NCI-H526 (cell line): ENCODE measurements at regions not wholly inside any gene's neighbourhood (a gene's known extent, or its start where the extent isn't known, plus 50 kb on each side); places are given as distances from the start of the nearest gene placed in this dataset.
"Not testable (repeated sequence)": the region's sequence is repeated elsewhere in the genome, so short reads cannot be mapped to it uniquely, and the experiment has no call there.

ENCODE experiments used
- DNase-seq, 2 experiments: peaks; one replicate each; lab custom pipeline; 2025; lab: John Stamatoyannopoulos, UW

- not testable (repeated sequence) for DNase-seq
These were observed 363.9 kb upstream of the NPAP1 start for GRCh38 chr15:24311692-24312091.

- not testable (repeated sequence) for DNase-seq
These were observed 359.2 kb upstream of the NPAP1 start for GRCh38 chr15:24316326-24316725.

- DNase-seq, result no peak
These were observed 356.6 kb upstream of the NPAP1 start for GRCh38 chr15:24318981-24319380.

DNA sequence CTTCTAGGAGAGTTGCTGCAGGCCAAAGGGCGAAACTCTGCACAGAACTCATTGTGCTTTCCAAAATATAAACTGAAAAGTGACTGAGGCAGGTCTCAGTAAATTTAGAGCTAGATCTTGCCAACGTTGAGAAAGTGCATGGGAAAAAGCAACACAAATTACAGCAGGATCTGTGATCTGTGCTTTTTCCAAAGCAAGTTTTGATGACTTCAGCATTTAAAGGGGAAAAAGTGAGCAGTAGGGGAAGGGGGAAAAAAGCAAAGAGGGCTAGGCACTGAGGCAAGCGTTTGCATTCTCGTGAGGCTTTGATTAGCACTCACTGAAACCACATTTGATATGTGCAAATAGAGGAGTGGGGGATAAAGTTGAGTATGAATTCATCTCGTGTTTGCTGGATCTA is 351.5 kb upstream of the NPAP1 start:
- not testable (repeated sequence) for DNase-seq

- DNase-seq, result not testable (repeated sequence)
These were observed 349.1 kb upstream of the NPAP1 start for GRCh38 chr15:24326513-24326912.

DNA sequence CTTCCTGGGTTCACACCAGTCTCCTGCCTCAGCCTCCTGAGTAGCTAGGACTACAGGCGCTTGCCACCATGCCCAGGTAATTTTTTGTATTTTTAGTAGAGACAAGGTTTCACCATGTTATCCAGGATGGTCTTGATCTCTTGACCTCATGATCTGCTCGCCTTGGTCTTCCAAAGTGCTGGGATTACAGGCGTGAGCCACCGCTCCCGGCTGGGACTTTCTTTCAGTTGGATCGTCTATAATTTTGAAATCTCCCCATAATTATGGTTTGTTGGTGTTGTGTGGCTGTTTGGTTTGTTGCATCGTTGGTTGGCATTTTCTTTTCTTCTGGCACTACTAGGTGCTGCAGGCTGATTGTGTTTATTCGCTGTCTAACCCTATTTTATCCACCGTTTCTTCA is 343.6 kb upstream of the NPAP1 start:
- not testable (repeated sequence) for DNase-seq

- not testable (repeated sequence) for DNase-seq
These were observed 333.7 kb upstream of the NPAP1 start for GRCh38 chr15:24341876-24342275.

DNA sequence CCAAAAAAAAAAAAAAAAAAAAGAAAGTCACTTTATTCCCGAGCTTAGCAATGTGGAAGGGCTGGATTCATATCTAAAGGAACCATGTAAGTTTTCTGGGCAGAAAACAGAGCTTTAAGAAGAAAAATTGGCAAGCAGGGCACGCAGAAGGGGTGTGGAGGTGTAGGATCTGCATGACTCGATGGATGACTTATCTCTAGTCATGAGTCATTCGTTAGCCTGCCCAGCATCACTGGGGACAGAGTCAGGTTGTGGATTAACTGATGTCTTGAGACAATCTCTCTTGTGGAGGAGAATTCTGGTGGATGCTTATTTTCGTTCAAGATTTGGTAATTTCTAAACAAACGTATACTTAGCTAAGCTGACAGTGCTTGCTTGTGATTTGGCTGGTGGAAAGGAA is 322.8 kb upstream of the NPAP1 start:
- not testable (repeated sequence) for DNase-seq

DNA sequence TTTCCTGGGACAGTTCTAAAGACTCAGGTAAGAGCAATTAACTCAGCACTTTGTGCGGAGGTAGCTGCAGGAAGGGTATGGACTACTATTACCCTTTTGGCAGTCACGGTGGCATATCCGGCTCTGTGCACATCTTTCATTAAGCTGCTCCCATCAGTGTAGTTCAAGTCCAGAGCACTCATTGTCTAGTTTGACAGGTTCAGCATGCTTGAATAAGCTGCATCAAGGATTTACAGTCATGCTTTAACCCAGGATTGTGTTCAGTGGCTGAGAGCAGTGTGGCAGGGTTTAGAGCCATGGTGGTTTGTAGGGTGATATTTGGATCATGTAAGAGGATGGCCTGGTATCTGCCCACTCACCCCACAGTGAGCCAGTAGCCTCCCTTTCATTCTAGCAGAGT is 294.5 kb upstream of the NPAP1 start:
- not testable (repeated sequence) for DNase-seq

GRCh38 chr15:24385258-24385657 is 290.3 kb upstream of the NPAP1 start:
- DNase-seq, result not testable (repeated sequence)

DNA sequence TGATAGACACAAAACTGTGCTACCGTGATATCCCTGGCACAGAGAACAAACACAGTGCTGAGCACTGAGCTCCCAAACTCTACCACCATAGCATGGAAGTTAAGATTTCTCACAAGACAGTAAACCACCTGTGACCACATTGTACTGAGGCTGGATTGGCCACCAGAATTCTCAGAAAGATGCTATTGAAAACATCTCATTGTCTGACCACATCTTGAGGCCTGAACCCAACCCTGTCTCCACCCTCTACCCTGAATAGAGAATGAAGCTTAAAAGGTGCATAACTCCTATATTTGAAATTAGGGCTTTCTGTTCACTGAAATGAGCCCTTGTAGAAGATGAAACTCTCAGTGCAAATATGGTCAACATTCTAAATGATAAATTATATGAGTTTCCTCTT is 281.3 kb upstream of the NPAP1 start:
- no peak for DNase-seq

DNA sequence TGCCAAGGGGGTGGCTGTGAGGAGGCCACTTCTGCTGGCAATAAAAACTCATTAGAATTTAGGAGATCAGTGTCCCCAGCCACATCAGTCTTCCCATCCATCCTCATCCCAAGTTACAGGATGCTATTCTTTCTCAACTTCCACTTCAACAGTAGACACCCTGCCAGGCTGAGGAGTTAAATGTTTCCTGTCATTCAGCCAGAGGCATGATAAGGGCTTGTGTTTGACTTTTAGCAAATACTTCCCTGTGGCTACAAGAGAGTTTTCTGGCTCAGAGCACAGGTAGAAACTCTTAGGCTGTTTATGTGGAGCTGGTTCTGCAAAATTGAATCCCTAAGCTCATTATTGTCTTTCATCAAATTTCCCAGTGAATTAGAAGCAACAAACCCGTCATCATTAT is 262.9 kb upstream of the NPAP1 start:
- not testable (repeated sequence) for DNase-seq

- DNase-seq, result not testable (repeated sequence)
These were observed 249.1 kb upstream of the NPAP1 start for GRCh38 chr15:24426286-24427054.

DNA sequence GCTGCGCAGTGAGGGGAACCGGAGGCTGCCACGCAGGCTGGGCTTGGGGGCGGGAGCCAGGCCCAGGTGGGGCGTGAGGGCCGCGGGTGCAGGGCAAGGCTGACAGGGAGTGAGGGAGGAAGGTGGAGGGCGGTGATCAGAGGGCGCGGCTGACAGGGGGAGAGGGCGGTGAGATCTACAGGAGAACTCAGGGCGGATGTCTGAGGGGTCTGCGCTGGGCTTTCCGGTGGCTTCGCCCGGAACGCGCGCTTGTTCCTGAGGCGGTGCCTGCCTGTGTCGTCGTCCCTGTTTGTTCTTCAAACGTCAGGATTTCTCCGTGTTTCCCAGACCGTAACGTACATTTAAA is 248.5 kb upstream of the NPAP1 start:
- not testable (repeated sequence) for DNase-seq

GRCh38 chr15:24435075-24435820 is 240.3 kb upstream of the NPAP1 start:
- not testable (repeated sequence) for DNase-seq

DNA sequence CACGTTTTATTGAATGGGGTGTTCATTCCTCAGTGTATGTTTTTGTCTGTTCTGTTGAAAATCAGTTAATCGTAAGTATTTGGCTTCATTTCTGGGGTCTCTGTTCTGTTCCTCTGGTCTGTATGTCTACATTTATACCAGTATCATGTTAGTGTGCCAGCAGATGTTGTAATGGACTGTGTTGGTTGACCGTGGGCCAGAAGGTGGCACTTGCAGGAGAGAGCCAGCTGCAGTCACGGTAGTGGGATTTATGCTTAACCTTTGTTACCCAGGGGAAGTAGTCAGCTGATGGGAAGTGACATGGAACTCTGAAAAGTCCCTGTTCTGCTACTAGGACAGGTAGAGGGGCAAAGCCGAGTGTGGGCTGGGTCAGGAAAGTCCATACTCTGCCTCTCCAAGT is 238.3 kb upstream of the NPAP1 start:
- DNase-seq, result not testable (repeated sequence)

GRCh38 chr15:24437735-24438134 is 237.8 kb upstream of the NPAP1 start:
- not testable (repeated sequence) for DNase-seq

DNA sequence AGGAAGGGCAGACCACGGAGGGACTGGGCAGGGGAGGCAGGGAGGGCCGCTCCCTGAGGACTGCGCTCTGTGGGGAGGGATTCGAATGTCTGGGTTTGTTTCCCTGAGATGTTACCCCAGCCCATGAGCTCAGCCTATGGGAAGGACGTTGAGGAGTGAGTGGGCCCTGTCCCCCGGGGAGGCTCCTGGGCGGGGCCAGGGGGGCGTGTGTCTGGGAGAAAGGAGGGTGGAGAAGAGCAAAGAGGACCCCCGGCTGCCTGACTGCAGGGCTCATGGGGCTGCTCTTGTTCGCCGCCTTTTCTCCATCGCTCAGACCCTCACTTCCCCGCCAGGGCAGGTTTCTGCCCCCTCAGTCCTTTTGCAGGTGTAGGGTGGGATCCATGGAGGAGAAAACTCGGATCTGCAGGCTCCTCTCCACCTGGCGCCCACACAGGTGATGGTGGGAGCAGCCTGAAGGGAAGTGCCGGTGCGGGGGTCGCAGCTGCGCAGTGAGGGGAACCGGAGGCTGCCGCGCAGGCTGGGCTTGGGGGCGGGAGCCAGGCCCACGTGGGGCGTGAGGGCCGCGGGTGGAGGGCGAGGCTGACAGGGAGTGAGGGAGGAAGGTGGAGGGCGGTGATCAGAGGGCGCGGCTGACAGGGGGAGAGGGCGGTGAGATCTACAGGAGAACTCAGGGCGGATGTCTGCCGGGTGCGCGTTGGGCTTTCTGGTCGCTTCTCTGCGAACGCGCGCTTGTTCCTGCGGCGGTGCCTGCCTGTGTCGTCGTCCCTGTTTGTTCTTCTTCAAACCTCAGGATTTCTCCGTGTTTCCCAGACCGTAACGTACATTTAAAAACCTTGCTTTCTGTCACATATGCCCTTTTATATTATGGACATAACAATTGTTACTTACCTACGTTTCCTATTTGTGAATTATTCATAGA is 198.2 kb upstream of the NPAP1 start:
- not testable (repeated sequence) for DNase-seq

GRCh38 chr15:24485885-24486567 is 189.5 kb upstream of the NPAP1 start:
- DNase-seq, result not testable (repeated sequence)

DNA sequence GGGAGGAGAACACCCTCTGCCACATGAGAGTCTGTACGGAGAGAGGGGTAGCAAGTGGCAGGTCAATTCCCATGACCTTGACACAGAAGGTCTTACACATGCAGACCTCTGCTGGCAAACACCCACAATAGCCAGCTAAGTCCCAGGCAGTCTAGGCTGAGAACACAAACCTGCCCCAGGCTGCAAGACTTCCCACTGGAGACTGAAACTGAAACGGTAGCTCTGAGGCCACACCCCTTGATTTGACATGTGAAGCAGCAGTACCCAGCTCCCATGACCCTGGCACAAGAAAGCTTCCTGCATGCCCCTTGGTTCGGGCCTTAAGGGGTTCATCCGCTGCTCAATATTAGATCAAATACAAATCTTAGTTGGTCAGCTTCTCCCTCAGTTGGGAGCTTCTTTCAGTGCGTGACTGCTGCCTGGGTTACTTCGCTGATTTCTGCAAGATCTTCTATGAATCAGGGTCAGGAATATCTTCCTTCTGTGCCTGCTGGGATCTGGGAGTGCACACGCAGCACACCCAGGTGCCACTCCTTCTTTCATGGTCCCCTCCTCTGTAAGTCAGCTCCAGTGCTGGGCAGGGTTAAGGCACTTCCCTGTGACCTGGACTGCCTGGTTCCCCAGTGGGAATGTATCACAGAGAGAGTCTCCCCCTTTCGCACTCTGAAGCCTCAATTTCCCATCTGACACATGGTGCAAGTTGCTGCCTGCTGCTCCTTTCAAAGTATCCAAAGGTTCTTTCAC is 187.2 kb upstream of the NPAP1 start:
- not testable (repeated sequence) for DNase-seq

DNA sequence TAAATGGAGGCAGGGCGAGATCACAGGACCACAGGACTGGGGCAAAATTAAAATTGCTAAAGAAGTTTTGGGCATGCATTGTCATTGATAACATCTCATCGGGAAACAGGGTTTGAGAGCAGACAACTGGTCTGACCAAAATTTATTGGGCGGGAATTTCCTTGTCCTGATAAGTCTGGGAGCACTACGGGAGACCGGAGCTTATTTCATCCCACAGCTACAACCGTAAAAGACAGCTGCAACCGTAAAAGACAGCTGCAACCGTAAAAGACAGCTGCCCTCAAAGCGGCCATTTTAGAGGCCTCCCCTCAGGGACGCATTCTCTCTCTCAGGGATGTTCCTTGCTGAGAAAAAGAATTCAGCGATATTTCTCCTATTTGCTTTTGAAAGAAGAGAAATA is 170.4 kb upstream of the NPAP1 start:
- not testable (repeated sequence) for DNase-seq
